Activated CD4-positive, alpha-beta T cell treated with anti-CD3 and anti-CD28 coated beads, Interleukin-10, Interleukin-2, amounts not matched to agents 100 ng/mL and 50 ng/mL, durations not matched to agents 16 hours and 8 hours (primary cell): ENCODE measurements at regions not wholly inside any gene's neighbourhood (a gene's known extent, or its start where the extent isn't known, plus 50 kb on each side); places are given as distances from the start of the nearest gene placed in this dataset.
"Not testable (repeated sequence)": the region's sequence is repeated elsewhere in the genome, so short reads cannot be mapped to it uniquely, and the experiment has no call there.

Source experiments
- DNase-seq: peaks from one replicate; pipeline ENCODE4 v3.0.0-alpha.2; 2020

DNA sequence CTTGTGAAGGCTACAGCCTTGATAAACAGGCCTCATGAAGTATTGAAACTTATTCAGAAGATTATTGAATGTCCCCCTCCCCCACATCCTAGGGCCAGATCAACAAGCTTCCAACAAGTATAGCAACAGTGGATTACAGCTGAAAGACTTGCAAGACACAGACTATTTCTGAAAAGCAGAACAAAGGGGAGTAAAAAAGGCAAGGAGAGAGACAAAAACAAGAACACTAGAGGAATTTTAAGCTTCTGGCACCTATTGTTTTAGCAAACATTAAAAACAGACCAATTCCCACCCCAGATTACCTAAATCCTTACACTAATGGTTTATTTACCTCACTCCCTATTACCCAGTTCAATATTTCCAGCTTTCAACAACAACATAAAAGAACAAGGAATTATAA lies 446.3 kb upstream of the FSTL5 start:
- no peak for DNase-seq

DNA sequence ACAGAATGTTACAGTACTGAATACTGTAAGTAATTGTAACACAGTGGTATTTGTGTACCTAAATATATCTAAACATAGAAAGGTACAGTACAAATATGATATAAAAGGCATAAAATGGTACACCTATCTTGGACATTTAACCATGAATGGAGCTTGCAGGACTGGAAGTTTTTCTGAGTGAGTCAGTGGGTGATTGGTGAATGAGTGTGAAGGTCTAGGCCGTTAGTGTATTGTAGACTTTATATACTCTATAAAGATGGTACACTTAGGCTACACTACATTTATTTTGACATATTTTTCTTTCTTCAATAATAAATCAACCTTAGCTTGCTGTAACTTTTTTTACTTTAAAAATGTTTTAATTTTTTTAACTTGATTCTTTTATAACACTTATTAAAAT lies 422.5 kb upstream of the FSTL5 start:
- DNase-seq, result no peak

DNA sequence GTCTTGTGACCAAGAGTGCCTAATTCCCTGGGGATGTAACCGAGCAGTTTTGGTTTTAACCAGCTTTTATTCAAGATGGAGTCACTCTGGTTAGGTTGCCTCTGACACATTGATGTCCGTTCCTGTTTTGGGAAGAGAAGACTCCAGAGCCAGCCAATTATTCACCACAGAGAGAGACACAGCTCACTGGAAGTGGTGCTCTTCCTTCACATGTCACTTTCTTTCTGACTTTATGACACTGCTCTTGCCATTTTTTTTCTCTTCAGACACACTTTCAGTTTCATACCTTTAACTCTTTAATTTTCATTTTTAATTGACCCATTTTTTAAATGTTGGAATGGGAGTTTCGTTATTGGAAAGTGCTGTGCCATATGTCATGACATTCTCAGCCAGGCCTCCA lies 418.4 kb upstream of the FSTL5 start:
- DNase-seq, result no peak

DNA sequence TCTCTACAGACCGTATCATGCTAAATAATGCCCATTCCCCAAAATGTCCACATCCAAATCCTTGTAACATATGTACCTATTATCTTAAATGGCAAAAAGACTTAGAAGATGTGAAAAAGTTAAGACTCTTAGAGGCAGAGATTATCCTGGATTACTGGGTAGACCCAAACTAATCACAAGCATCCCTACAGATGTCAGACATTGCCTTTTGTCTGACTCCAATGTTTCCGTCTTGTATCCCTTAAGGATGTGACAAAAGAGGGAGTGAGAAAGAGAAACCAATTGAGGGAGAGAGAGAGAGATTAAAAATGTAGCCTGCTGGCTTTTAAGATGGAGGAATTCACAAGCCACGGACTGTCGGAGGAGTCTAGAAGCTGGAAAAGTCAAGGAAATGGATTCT lies 401.9 kb upstream of the FSTL5 start:
- no peak for DNase-seq

DNA sequence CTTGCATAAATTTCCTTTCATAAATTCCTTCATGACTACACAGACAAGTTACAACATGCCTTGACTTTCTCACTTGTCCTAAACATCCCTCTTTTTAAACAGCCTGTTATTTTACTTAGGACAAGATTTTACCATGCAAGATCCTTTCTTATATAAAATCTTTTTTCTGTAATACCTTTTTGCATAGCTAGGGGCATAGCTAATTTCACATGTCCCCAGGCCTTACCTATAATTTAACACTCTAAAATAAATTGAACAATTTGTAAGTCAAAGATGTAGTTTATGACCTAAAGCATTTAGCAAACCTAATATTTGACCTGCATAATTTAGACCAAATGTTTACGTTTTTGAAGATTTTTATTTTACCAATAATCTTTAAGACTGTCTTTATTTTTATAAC lies 396.3 kb upstream of the FSTL5 start:
- DNase-seq, result no peak

DNA sequence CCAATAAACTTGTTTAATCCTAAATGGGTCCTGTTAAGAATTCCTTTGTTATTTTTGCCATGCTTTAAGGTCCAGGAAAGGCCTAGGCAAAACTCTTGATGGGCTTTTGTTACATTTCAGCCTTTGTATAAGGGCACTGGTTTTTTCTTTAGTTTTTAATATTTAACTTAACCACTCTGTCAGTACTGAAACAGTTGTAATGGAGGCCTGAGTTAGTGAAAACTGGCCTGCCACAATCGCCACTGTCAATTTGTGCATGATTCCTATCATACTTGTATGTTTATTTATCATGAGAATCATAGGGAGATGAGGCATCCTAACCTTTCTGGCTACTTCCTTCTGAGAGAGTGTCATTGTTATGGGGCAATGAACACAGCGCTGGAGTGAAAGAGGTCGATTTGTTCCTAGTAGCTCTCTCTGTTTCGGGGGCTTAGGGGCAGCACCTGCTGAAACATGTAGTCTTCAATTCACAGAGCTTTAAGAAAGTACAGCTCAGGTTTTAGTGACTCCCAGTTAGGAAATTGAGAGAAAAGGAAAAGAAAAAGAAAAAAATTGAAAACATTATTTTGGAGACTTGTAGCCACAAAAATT lies 393.8 kb upstream of the FSTL5 start:
- DNase-seq, result no peak

DNA sequence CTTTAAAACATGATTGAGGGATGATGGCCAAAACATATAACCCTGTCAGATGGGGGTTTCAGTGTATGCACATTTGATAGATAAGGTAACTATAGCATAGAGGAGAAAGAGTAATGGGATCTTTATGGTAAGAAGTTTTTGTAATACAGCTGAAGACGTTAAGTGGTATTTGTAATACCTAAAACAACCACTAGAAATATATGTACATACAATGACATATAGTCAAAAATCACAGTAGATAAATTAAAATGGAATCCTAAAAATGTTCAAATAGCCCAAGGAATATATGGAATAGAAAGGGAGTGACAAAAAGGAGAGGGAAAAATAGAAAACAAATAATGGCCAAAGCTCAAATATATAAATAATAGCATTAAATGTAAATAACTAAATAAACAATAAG lies 371.3 kb upstream of the FSTL5 start:
- no peak for DNase-seq

DNA sequence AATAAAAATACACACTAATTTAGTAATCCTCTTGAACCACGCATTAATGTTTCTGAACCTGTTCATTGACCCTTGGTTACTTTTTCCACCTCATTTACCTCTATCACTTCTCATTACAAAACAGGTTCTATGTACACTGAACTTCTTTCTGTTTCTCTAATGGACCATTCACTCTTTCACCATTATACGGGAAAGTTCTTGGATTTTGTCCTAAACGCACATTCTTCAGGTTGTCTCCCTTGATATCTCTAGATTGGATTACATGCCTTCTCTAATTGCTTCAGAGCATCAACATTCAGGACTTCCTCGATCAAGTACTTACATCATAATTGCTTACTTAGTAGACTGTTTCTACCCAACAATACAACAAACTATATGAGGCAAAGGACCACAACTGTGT lies 359.4 kb upstream of the FSTL5 start:
- DNase-seq, result no peak

DNA sequence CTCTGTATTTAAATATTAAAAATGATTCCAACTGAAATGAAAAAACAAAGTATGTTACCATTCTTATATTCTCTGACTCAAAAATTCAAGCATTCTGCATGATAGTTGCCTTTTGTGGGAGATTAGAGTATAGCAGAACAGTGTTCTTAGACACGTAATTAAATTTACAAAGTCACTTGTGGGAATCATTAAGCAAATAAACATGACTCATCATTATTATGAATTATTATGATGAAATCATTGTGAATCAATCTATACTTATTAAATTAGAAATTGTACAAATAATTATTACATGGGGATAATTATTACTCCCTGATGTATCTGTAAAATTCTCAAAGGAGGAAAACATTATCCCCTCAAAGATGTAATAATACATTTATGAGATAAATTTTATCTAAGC lies 358.9 kb upstream of the FSTL5 start:
- DNase-seq, result no peak

DNA sequence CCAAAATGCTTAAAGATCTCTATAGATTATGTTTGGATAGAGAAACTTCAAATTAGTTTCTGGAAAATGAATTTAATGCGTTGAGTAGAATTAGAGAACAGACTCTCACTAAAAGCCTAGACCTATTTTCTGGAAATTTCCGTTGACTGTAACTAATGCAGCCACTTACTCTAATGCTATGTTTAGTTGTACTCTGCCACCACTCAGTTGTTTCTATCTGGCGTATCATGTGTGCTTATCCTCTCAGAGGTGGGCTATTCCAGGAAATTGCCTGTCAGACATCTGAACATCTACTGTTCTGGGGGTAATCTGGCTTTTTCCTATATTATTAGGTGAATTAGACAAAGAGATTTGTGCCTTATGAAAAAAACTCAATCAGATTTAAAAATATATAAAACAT lies 347.1 kb upstream of the FSTL5 start:
- DNase-seq, result no peak

DNA sequence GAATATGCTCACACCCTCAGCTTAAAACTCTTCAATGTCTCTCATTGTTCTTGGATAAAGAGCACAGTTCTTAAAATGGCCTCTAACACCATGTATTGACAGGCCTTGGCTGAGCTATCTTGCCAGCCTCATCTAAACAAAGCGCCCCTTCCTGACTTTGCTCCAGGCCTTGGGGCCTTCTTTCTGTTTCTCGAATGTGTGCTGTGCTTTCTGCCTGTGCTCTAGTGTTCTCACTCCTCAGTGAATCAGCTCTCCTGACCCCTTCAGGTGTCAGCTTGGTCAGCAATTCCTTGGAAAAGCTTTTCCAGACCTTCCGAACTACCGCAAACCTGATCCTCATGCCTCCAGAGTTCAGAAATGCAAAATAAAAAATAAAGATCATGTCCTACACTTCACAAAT lies 346.3 kb upstream of the FSTL5 start:
- no peak for DNase-seq

DNA sequence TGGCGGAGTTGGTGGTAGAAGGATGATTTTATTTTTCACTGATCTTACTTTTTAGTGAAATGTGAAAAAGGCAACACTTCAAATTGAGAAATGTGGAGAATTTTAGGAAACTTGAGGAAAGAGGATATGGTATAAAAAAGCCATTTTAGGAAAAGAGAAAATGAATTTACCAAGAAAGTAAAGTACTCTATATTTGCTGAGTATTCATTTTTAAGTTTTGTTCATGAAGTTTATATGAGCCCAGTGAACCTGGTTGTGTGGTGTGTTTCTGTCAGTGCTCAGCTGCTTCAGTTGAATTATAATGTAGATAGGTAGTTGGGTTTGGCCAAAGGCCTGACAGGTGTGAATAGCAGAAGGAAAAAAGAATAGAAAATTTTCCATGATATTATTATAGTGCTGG lies 345.5 kb upstream of the FSTL5 start:
- no peak for DNase-seq

DNA sequence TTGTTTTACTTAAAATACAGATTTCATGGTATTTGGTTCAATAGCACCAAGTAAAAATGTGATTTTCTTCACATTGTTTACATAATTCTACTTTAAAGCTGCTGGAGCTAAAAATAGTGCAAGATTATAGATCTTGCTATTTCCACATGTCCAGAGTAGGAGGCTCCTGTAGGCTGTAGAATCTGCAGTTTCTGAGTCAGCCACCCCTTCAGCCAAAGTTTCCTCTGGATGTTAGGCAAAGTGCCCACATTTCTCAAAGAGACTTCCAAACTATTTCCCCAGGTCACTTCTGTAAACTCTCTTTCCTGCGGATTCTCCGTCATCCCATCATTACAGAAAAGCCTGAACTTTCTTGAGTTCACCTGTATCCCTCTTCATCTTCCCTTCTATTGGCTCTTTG lies 342.5 kb upstream of the FSTL5 start:
- DNase-seq, result no peak

DNA sequence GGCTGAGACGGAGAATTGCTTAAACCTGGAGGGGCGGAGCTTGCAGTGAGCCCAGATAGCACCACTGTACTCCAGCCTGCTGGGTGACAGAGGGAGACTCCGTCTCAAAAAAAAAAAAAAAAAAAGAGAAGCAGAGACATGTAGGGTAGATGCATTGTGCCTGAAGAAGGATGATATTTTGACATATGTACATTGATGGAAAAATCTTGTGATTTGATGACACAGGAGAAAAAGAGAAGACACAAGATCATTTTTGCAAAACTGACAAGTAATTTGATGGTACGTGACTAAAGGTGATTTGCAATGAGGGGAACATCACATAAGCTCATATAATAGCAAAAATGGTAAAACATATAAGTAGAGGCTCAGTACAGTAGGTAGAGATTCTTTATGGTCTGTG lies 340.1 kb upstream of the FSTL5 start:
- no peak for DNase-seq

DNA sequence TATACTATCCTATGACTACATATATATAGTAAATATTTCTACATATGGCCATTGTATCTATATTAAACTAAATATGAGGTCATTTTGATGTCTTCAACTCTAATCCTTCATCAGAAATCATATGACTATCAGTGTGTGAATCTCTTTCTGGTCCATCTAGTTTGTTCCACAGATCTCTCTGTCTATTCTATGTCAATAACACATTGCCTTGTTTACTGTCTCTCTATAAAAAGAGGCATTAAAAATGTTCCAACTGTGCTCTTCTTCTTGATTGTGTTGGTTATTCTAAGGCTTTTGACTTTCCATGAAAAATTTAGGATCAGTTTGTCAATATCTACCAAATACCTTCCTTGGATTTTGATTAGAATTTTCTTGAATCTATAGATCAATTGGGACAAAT lies 338.3 kb upstream of the FSTL5 start:
- DNase-seq, result no peak

DNA sequence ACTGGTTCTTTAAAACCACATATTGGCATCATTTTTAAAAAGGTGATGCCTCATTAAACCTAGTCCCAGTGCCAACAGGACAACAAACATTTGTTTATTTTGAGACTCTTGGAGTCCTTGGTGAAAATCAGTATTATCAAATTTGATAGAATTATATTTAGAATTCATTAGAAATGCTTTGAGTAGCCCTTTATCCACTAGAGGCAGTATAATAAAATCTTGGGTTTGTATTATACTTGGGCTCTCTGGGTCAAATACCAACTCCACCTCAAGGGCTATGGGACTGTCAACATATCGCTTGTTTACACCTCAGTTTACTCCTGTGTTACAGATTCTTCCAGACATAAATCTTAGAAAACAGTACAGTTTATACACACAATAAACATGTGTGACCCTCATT lies 335.7 kb upstream of the FSTL5 start:
- no peak for DNase-seq

DNA sequence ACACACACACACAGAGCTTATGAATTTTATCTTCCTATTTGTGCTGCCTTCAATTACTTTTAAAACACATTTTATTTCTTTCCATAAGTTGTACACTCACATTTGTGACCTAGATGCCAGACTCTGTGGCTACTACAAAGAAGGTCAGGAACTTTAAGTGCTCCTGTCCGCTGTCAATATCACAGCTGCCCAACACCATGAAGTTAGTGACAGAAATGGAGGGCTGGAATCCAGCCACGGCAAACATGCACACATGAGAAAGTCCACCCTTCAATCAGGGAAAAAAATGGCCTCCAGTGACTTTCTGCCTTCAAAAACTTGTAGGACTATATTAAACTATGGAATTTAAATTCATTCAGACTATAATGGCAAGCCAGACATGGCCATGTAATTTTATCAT lies 334.4 kb upstream of the FSTL5 start:
- DNase-seq, result no peak

DNA sequence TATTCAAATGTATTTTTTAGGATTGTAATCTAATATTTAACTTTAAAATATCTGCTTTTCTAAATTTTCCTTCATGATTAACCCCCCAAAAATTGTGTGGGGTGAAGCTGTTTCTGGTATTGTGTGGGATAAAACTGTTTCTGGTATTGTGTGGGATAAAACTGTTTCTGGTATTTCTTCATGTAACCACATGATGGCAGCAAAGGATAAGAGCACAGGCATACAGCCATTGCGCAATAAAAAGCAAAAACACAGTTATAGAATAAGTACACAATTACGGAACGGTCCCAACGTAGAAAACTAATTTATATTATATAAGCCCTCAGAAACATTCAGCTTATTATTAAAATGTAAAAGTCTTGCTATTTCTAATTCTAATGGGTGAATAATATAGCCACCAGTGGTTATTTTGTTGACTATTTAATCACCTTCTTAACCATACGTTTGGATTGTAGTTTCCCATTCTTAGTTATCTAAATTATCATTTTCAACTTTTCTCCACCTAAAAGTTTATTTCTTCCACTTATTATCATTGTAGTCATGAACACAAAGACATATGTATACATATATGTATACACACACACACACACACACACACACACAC lies 333.9 kb upstream of the FSTL5 start:
- DNase-seq, result peak; percentile 58

DNA sequence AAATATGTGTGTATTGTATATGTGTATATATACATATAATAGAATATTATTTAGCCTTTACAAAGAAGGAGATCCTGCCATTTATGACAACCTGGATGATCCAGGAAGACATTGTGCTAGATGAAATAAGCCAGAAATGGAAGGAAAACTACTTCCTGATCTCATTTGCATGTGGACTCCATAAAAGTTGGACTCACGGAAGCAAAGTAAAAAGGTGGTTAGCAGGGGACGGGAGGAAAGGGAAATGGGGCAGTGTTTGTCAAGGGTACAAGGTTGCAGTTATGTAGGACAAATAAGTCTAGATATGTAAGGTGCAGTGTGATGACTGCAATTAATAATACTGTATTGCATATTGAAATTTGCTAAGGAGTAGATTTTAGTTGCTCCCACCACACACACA lies 331.1 kb upstream of the FSTL5 start:
- no peak for DNase-seq

DNA sequence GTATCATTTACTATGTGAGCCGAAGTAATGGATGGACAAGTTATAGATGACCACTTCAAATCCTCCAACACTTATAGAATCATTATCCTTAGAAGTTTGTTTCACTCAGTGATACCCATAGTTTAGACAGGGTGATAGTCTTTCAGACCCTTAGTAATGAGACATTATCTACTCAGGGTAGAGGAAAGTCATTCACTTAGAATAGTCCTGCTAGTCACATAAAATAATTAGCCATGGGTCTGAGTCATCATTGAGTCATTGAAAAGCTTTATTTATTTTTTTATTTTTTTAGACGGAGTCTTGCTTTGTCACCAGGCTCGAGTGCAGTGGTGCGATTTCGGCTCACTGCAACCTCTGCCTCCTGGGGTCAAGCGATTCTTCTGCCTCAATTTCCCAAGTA lies 321.7 kb upstream of the FSTL5 start:
- no peak for DNase-seq

DNA sequence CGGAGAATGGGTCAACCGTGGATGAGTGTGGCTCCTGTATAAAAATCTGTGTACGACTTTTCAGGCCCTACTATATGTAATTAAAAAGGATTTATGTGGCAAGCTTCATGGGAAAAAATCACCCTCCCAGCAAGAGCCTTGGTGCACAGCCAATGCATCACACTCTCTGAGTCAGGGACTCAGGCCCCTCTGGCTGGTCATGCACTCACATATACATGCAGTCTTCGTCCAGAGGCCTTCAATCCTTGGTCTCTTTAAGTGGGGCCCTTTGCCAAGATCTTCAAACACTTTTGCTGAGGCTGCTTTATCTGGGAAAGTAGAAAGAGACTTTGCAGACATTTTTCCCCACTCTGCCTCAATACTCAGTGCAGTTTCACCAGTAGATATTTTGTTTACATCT lies 311.4 kb upstream of the FSTL5 start:
- DNase-seq, result no peak

DNA sequence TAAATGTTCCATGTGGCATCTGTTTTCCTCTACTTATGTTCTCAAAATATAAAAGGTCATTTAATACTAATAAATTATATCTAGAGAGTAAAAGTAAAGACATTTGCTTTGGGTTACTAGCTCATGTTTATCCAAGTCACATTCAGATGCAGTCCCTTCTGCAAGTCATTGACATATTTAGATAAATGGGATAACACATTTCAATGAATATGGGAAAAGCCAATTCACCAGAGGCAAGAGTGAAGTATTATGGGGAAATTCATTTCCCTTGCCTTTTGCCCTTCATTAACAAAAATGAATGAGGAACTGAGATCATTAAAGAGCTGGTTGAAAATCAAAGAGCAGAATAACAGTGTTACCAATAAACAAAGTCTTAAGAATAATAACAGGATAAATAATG lies 306.2 kb upstream of the FSTL5 start:
- DNase-seq, result no peak

DNA sequence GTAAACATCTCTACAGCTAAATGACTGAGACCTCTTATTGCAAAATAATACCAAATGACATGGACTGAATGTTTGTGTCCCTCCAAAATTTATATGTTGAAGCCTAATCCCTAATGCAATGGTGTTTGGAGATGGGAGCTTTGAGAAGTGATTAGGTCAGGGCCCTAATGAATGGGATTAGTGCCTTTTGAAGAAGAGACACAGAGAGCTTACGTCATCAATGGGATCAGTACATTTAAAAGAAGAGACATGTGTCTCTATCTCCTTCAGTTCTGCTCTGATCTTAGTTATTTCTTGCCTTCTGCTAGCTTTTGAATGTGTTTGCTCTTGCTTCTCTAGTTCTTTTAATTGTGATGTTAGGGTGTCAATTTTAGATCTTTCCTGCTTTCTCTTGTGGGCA lies 301.6 kb upstream of the FSTL5 start:
- DNase-seq, result not testable (repeated sequence)

DNA sequence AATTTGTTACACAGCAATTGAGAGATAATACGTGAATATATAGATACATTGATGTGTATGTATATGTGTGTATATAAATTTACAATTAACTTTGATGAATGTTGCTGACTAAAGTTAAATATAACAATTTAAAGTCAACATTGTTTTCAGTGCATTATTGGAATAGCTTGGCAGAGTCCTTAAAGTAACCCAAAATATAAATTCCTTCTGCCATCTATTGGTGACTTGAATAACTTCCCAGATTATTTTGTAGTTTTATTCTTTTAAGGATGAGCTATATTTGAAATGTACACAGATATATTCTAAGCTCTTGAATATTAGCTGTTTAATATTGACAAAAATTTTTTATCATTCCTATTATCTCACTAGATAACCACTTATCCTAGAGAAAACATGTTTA lies 298.2 kb upstream of the FSTL5 start:
- no peak for DNase-seq

DNA sequence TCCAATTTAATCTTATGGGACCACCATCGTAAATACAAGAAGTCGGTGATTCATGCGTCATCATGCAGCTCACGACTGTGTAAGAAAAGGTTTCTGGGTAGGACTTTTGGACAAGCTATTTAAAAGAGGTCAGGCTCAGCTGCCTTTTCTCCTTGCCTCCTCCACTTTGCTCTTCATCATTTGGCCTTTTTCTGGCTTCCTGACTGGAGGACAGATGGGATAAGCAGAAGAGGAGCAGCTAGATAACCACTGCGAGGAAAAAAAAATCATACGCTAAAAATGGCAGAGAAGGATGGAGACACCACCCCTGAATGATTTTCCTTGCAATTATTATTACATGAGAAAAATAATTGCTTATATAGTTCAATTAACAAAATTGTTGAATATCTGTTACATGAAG lies 294.3 kb upstream of the FSTL5 start:
- no peak for DNase-seq
